GM12891 (cell line): ENCODE measurements at regions not wholly inside any gene's neighbourhood (a gene's known extent, or its start where the extent isn't known, plus 50 kb on each side); places are given as distances from the start of the nearest gene placed in this dataset.

ENCODE experiments used
- POLR2A ChIP-seq: IDR thresholded peaks from 2 replicates; pipeline ENCODE4 v1.6.1; 2011; ENCODE audit warnings: low read depth, low read length, control low read depth
- POLR2AphosphoS5 ChIP-seq: IDR thresholded peaks from 2 replicates; pipeline ENCODE4 v1.6.1; 2011; ENCODE audit warnings: low read depth, low read length, control low read depth
- SPI1 ChIP-seq: IDR thresholded peaks from 2 replicates; pipeline ENCODE4 v1.6.1; 2011; ENCODE audit warnings: low read depth, low read length, control low read depth
- TAF1 ChIP-seq: IDR thresholded peaks from 2 replicates; pipeline ENCODE4 v1.6.1; 2011; ENCODE audit warnings: low read depth, low read length, control low read depth

DNA sequence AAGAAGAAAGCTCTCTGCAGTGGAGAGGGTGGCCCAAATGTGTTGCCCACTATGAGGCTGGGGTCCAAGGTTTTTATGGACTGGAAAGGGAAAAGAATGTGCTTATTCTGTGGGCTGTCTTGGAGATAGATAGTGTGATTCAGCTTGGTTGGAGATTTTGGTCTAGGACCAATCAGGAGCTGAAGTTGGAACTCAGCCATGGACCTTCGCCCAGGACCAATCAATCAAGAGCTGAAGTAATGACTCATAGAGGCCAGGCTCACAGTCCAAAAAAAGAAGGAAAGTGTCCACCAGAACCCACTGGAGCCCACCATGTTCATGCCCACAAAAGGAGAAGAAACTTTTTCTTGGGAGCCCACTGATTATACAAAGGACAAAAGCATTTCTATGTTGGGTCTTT lies 369.5 kb downstream of the UBE2NL start:
- no peak for TF ChIP-seq POLR2AphosphoS5
- TF ChIP-seq TAF1 = no peak
- TF ChIP-seq POLR2A = no peak
- TF ChIP-seq SPI1 = no peak
